ENCODE measurements at regions not wholly inside any gene's neighbourhood (a gene's known extent, or its start where the extent isn't known, plus 50 kb on each side); places are given as distances from the start of the nearest gene placed in this dataset.

DNA sequence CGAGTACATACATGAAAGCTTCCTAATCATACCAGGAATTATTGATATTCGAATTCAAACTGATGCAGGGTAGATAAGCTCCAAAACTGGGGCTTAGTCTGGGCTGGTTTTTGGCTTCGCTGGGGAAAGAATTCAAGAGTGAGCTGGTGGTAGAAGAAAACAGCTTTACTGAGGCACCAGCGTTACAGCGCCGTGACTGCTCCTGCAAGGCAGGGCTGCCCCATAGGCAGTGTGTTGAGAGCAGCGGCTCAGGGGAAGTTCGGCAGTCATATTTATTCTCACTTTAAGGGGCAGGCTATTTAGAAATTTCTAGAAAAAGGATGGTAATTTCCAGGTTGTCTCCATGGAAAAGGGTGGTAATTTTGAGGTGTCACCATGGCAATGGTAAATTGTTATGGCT lies 292.6 kb upstream of the TCF4 start:
- DNase-seq (ENCODE audit: low read depth): no peak

- DNase-seq (ENCODE audit: low read depth): no peak
Measured at GRCh38 chr18:55879331-55879730, 291.3 kb upstream of the TCF4 start.

- no peak for DNase-seq (ENCODE audit: low read depth)
Measured at GRCh38 chr18:55878224-55878623, 290.2 kb upstream of the TCF4 start.

GRCh38 chr18:55877321-55877720 lies 289.3 kb upstream of the TCF4 start:
- no peak for DNase-seq (ENCODE audit: low read depth)

DNA sequence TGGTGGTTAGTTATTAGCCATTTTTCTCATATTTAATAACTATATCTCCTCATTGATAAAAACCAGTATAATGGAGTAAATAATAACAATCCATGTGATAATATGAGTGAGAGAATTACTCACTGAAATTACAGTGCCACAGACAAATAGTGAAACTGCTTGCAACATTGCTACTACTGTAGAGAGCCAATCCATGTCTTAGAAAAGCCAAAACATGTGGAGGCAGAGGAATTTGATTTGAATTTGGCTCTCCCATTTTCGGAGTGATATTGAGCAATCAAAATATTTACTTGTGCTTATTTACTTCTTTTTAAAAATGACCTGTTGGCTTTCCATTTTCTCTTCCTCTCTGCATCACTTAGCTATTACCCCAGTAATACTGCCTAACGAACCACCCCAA lies 288.3 kb upstream of the TCF4 start:
- DNase-seq (ENCODE audit: low read depth): no peak

DNA sequence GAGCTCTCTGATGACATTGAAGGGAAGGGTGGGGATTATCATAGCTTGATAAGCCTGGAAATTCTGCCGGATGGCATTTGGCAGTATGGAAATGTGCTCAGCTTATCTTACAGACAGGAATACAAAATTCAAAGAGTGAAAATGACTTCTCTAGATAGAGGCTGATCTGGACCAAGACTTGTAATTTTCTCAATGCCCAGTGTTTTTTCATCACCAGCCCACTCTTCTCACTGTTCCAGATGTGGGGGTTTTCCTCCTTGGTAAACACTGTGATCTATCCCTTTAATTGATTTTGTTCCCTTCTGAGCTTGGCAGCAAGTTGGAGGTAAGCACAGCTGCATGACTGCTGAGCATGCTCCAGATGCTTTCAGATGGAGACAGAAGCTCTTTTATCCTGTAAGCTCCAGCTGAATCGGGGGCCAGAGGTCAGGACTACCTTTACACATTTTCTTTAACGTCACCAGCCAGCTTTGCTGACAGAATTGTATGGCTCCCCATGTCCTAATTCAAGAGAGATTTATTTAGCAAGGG lies 287.4 kb upstream of the TCF4 start:
- no peak for DNase-seq (ENCODE audit: low read depth)

GRCh38 chr18:55869556-55870501 lies 281.8 kb upstream of the TCF4 start:
- DNase-seq (ENCODE audit: low read depth): no peak

DNA sequence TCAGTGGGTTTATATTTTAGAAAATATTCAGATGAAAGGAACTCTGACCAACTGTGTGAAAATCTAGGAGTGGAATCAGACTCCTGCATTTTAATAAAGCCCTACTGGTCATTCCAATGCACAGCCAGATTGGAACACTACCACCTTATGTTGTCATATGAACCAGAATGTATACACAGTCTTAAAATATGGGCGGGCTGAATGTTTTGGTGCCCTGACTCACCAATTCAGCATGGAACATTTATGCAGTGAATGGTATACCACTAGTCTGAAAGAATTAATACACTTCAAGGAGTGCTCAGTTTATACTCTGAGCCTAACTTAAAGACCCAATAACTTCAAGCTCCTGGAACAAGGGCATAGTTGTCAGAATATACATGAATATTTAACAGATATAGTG lies 280.9 kb upstream of the TCF4 start:
- no peak for DNase-seq (ENCODE audit: low read depth)

DNA sequence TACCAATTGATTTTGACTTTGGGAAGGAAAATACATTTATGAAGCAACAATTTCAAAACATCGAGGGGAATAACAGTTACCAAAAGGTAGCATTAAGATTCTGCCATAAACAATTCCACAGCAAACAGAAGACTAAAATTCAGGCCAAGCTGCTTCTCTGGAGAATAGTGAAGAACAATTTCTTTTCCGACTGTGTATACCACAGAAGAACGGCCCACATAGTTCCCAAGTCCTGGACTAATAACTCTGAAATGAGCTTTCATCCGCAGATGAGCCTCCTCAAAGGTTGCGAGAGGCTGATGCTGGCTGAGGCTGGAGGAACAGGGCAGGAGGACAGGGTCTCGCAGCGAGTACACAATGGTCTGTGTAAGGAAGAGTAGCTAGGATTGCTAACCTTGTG lies 278.9 kb upstream of the TCF4 start:
- no peak for DNase-seq (ENCODE audit: low read depth)

GRCh38 chr18:55866006-55866405 lies 278.0 kb upstream of the TCF4 start:
- DNase-seq (ENCODE audit: low read depth): no peak

DNA sequence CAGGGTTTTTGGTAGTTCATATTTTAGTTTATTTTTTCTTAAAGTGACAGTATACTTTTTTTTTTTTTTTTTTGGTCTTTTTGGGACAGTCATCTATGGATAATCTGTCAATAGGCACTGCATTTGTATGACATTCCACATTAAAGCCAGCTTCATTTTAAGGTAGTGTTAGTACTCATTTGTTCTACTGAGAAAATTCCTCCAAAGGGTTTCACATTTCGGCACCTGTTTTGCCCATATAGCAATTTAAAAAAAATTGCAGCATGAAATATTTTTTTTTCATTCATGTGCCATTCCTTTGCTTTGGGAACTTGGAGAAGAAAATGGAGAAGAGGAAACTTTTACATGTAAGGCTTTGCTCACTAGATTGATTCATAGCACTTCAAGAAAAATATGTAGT lies 276.3 kb upstream of the TCF4 start:
- no peak for DNase-seq (ENCODE audit: low read depth)

- no peak for DNase-seq (ENCODE audit: low read depth)
Measured at GRCh38 chr18:55863876-55864275, 275.9 kb upstream of the TCF4 start.

DNA sequence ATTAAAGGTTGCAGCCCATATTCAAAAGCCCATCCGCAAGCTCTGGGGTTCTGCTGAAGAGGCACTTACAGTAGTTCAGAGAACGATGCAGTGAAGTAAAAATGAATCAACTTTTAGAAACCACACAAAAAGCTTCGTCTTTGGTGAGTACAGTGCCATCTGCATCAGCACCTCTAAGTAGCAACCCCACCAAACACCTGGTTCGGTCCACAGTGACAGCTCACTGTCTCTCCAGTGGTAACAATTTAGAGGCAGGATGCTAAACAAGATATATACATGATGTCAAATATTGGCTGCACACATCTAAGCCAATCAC lies 275.4 kb upstream of the TCF4 start:
- DNase-seq (ENCODE audit: low read depth): no peak

GRCh38 chr18:55862693-55863390 lies 274.9 kb upstream of the TCF4 start:
- no peak for DNase-seq (ENCODE audit: low read depth)

DNA sequence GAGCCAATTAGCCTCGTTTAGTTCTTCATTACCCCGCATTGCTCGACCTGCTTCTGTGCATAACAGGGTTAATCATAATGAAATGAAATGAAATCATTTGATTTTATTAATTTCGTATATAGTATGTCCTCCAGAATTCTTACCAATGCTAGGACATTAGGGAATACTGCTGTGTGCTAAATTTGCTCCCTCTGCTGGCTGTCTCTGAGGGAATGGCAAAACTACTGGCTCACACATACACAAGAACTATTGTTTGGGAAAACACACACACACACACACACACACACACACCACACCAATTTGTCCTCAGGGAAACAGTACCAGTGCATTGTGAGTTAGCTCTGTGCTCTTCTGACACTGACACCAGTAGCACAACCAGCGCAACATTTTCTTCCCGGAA lies 273.3 kb upstream of the TCF4 start:
- no peak for DNase-seq (ENCODE audit: low read depth)

- no peak for DNase-seq (ENCODE audit: low read depth)
Measured at GRCh38 chr18:55858661-55859515, 270.9 kb upstream of the TCF4 start.

- DNase-seq (ENCODE audit: low read depth): no peak
Measured at GRCh38 chr18:55857956-55858355, 270.0 kb upstream of the TCF4 start.

DNA sequence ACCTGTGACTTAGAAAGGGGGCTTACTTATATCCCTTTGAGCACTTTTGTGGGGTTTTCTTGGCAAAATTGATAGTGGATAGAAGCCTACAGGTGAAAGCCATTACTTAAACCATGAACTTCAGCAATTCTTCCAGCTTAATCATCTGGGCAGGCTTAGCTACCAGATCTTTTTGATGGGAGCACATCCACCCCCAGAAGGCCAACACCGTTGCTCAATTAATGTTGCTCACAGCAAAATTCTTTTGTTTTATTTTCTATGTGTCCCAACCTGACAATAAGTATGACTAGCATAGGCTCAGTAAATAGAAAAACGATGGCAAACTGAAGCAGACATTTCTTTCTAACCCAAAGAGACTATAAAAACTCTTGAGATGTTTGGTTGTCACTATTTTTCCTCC lies 269.4 kb upstream of the TCF4 start:
- DNase-seq (ENCODE audit: low read depth): no peak

- no peak for DNase-seq (ENCODE audit: low read depth)
Measured at GRCh38 chr18:55856679-55857078, 268.7 kb upstream of the TCF4 start.

DNA sequence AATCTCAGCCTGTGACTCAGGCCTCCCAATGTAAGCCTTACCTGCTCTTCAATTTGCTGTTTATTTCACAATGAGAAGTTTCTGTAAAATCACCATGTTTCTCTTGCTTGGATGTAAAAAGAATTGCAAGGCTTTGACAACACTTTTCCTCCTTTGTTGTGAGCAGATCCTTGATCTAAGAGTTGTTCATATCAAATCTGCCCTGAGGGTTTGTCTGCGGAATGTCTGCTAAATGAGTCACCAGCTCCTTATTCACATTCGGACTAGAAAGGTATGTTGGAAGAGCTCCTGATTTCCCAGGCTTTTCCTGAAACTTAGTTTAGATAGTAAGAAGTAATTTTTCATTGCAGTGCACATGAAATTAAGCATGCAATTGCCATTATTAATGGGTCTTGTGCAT lies 268.2 kb upstream of the TCF4 start:
- no peak for DNase-seq (ENCODE audit: low read depth)

DNA sequence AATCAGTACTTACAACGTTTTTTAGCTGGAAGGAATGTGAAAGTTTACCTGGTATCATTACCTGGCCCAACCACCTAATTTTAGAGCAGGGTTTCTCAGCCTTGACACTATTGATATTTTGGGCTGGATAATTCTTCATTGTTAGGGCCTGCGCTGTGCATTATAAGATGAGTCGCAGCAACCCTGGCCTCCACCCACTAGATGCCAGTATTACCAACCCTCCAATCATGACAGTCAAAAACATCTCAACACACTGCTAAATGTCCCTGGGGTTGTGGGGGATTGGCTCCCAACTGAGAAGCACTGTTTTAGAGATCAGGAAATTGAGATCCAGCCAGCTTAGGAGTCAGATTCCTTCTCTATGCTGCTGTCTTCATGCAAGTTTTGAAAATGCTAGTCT lies 265.3 kb upstream of the TCF4 start:
- DNase-seq (ENCODE audit: low read depth): no peak

DNA sequence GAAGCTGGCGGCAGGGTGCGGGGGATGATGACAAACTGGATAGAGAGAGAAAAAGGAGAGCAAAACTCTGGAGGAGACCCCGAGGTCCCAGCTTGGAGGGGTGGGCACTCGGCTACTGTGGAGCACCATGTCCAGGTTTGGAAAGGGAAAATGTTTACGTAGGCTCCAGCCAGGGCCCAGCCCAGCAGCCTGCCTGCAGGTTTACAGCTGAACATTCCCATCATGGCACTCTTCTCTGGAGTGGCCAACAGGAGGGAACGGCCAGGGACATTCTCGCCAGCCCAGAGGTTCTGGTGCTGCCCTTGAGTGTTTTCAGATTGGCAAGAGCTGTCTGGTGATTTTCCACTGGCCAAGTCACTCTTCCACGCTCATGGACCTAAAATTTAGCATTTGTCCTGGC lies 262.9 kb upstream of the TCF4 start:
- DNase-seq (ENCODE audit: low read depth): no peak

- DNase-seq (ENCODE audit: low read depth): no peak
Measured at GRCh38 chr18:55849391-55849790, 261.4 kb upstream of the TCF4 start.

Measured in CMK (cell line).